HepG2 (cell line): ENCODE measurements at regions not wholly inside any gene's neighbourhood (a gene's known extent, or its start where the extent isn't known, plus 50 kb on each side); places are given as distances from the start of the nearest gene placed in this dataset.
A peak's percentile ranks its signal among the peaks of the same experiment; 100 is the strongest.

Experiments
- ATF1 ChIP-seq: IDR thresholded peaks from 2 replicates; pipeline ENCODE4 v1.6.1; 2016; ENCODE audit warnings: mild to moderate bottlenecking, control low read depth
- GABPB1 ChIP-seq: IDR thresholded peaks from 2 replicates; pipeline ENCODE4 v1.6.1; 2016; ENCODE audit warnings: mild to moderate bottlenecking, missing genetic modification reagents, moderate library complexity, missing compliant biosample characterization
- KAT7 ChIP-seq: IDR thresholded peaks from 2 replicates; pipeline ENCODE4 v1.6.1; 2018; ENCODE audit warnings: borderline replicate concordance, missing compliant biosample characterization
- MAX ChIP-seq: IDR thresholded peaks from 2 replicates; pipeline ENCODE4 v1.6.1; 2012; ENCODE audit warnings: inconsistent platforms
- MEF2D ChIP-seq: sonication (generic); formaldehyde crosslinking; IDR thresholded peaks from 2 replicates; pipeline ENCODE4 v1.5.1; 2020; ENCODE audit warnings: mild to moderate bottlenecking, missing genetic modification reagents
- MXD1 ChIP-seq: sonication (generic); formaldehyde crosslinking; IDR thresholded peaks from 2 replicates; pipeline ENCODE4 v1.4.0; 2020; ENCODE audit warnings: mild to moderate bottlenecking, missing genetic modification reagents
- MYC ChIP-seq: sonication (generic); formaldehyde crosslinking; IDR thresholded peaks from 2 replicates; pipeline ENCODE4 v1.9.0; 2021; ENCODE audit warnings: missing genetic modification reagents, borderline replicate concordance
- NFAT5 ChIP-seq: sonication (generic); formaldehyde crosslinking; IDR thresholded peaks from 2 replicates; pipeline ENCODE4 v1.4.0; 2020; ENCODE audit warnings: missing genetic modification reagents
- NFYC ChIP-seq: IDR thresholded peaks from 2 replicates; pipeline ENCODE4 v1.6.1; 2016; ENCODE audit warnings: missing genetic modification reagents, missing compliant biosample characterization
- NKX3-1 ChIP-seq: sonication (generic); formaldehyde crosslinking; IDR thresholded peaks from 2 replicates; pipeline ENCODE4 v1.5.0; 2020; ENCODE audit warnings: missing genetic modification reagents
- POLR2A ChIP-seq, 2 experiments: IDR thresholded peaks; 2 replicates each; pipeline ENCODE4 v1.6.1; 2011; ENCODE audit warnings: low read depth in 2 of 2, low read length in 2 of 2, mild to moderate bottlenecking in 1 of 2, moderate library complexity in 1 of 2; ENCODE audit not compliant: insufficient read depth in 1 of 2
- POLR2G ChIP-seq: fragments of 200-400 bp; formaldehyde crosslinking; IDR thresholded peaks from 2 replicates; pipeline ENCODE4 v1.6.1; 2018; ENCODE audit warnings: mild to moderate bottlenecking, low read depth, low read length, moderate library complexity
- SALL1 ChIP-seq: sonication (generic); formaldehyde crosslinking; IDR thresholded peaks from 2 replicates; pipeline ENCODE4 v1.8.0; 2022; ENCODE audit warnings: mild to moderate bottlenecking, missing genetic modification reagents
- SMAD1 ChIP-seq: sonication (generic); formaldehyde crosslinking; IDR thresholded peaks from 2 replicates; pipeline ENCODE4 v1.4.0; 2020; ENCODE audit warnings: missing genetic modification reagents, low read depth, mild to moderate bottlenecking, borderline replicate concordance
- SP4 ChIP-seq: sonication (generic); formaldehyde crosslinking; IDR thresholded peaks from 2 replicates; pipeline ENCODE4 v1.8.1; 2023; ENCODE audit warnings: mild to moderate bottlenecking, missing genetic modification reagents
- SPEN ChIP-seq: sonication (generic); formaldehyde crosslinking; IDR thresholded peaks from 2 replicates; pipeline ENCODE4 v1.5.1; 2020; ENCODE audit warnings: low read depth, mild to moderate bottlenecking, missing genetic modification reagents
- UBTF ChIP-seq: sonication (generic); formaldehyde crosslinking; IDR thresholded peaks from 2 replicates; pipeline ENCODE4 v1.4.0; 2020; ENCODE audit warnings: mild to moderate bottlenecking, missing genetic modification reagents
- ZC3H13 ChIP-seq: sonication (generic); formaldehyde crosslinking; IDR thresholded peaks from 2 replicates; pipeline ENCODE4 v1.8.1; 2023; ENCODE audit warnings: mild to moderate bottlenecking, missing genetic modification reagents, moderate library complexity
- ZFY ChIP-seq: sonication (generic); formaldehyde crosslinking; IDR thresholded peaks from 2 replicates; pipeline ENCODE4 v1.4.0; 2020; ENCODE audit warnings: missing genetic modification reagents
- ZNF256 ChIP-seq: sonication (generic); formaldehyde crosslinking; conservative IDR thresholded peaks from 2 replicates; pipeline ENCODE4 v1.4.0; 2020; ENCODE audit warnings: missing genetic modification reagents
- ZNF317 ChIP-seq: sonication (generic); formaldehyde crosslinking; IDR thresholded peaks from 2 replicates; pipeline ENCODE4 v1.5.0; 2020; ENCODE audit warnings: mild to moderate bottlenecking, missing genetic modification reagents
- ZNF616 ChIP-seq: sonication (generic); formaldehyde crosslinking; IDR thresholded peaks from 2 replicates; pipeline ENCODE4 v1.5.0; 2020; ENCODE audit warnings: low read depth, mild to moderate bottlenecking, missing genetic modification reagents

GRCh38 chr7:65080799-65081668, 74.5 kb upstream of the ERV3-1 start (continued):
- 0 out of 2 replicates have a peak, but pooled peaks have one; percentile 18 for TF ChIP-seq ZNF317 (CRISPR knock-in tag)
- TF ChIP-seq SALL1 (CRISPR knock-in tag), result peak; percentile 46; the same call in 1 of the 2 replicates
- TF ChIP-seq MYC, result peak; percentile 76
- TF ChIP-seq NFAT5 (CRISPR knock-in tag), result peak; percentile 60; the same call in 1 of the 2 replicates
- 0 out of 2 replicates have a peak, but pooled peaks have one; percentile 44 for TF ChIP-seq MEF2D (CRISPR knock-in tag)
- TF ChIP-seq KAT7, result peak; percentile 61; the same call in 1 of the 2 replicates
- peak; percentile 39; the same call in 1 of the 2 replicates for TF ChIP-seq SMAD1 (CRISPR knock-in tag)
- peak; percentile 31 to 63; a peak in 2 of 4 replicates for TF ChIP-seq POLR2A (IDR thresholded peaks at IDR 0.05; ENCODE audit: insufficient read depth in 1 of 2, low read depth in 2 of 2, low read length in 2 of 2)
- peak; percentile 66 for TF ChIP-seq ZFY (CRISPR knock-in tag)
- TF ChIP-seq ZC3H13, result 0 out of 2 replicates have a peak, but pooled peaks have one; percentile 38
- TF ChIP-seq MXD1 (CRISPR knock-in tag), result peak; percentile 81
- peak; percentile 38; the same call in 1 of the 2 replicates for TF ChIP-seq ZNF616 (CRISPR knock-in tag)
- TF ChIP-seq POLR2G, result peak; percentile 65
- TF ChIP-seq GABPB1 (CRISPR knock-in tag), result peak; percentile 64
- peak; percentile 88 for TF ChIP-seq ATF1 (CRISPR knock-in tag)
- TF ChIP-seq SPEN, result peak; percentile 54; the same call in 1 of the 2 replicates
- peak; percentile 55 for TF ChIP-seq NFYC (CRISPR knock-in tag)
- TF ChIP-seq ZNF256 (CRISPR knock-in tag), result 0 out of 2 replicates have a peak, but pooled peaks have one; percentile 43
- TF ChIP-seq NKX3-1 (CRISPR knock-in tag), result 0 out of 2 replicates have a peak, but pooled peaks have one; percentile 27
- peak; percentile 48; the same call in 1 of the 2 replicates for TF ChIP-seq UBTF (CRISPR knock-in tag)
- TF ChIP-seq MAX, result peak; percentile 30; the same call in 1 of the 2 replicates
- TF ChIP-seq SP4 (CRISPR knock-in tag), result peak; percentile 72
